ENCODE measurements at regions not wholly inside any gene's neighbourhood (a gene's known extent, or its start where the extent isn't known, plus 50 kb on each side); places are given as distances from the start of the nearest gene placed in this dataset.

DNA sequence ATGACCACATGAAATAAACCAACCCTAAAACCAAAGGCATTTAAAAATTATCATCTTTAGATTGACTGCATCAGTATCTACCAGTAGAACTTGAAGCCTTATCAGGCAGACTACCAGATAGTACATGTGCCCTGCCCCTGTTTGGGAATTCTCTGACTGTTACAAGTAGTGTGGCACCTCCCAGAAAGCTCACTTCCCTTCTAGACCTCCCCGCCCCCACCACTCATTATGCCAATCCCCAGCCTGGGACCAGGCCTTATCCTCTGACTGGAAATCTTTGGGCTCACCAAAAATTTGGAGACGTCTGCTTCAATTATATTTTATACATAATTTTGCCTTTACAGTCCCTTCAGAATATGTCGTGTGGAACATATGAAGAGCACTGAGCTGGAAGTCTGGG lies 155.6 kb downstream of the TFAP2B start:
- TF ChIP-seq, protein P1, sequence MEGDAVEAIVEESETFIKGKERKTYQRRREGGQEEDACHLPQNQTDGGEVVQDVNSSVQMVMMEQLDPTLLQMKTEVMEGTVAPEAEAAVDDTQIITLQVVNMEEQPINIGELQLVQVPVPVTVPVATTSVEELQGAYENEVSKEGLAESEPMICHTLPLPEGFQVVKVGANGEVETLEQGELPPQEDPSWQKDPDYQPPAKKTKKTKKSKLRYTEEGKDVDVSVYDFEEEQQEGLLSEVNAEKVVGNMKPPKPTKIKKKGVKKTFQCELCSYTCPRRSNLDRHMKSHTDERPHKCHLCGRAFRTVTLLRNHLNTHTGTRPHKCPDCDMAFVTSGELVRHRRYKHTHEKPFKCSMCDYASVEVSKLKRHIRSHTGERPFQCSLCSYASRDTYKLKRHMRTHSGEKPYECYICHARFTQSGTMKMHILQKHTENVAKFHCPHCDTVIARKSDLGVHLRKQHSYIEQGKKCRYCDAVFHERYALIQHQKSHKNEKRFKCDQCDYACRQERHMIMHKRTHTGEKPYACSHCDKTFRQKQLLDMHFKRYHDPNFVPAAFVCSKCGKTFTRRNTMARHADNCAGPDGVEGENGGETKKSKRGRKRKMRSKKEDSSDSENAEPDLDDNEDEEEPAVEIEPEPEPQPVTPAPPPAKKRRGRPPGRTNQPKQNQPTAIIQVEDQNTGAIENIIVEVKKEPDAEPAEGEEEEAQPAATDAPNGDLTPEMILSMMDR (IDR thresholded peaks at IDR 0.05; ENCODE audit: insufficient read depth, low read depth, low read length) = no peak
- TF ChIP-seq EZH2 (IDR thresholded peaks at IDR 0.05; ENCODE audit: insufficient read depth, low read length) = no peak
